ENCODE measurements at regions not wholly inside any gene's neighbourhood (a gene's known extent, or its start where the extent isn't known, plus 50 kb on each side); places are given as distances from the start of the nearest gene placed in this dataset.

DNA sequence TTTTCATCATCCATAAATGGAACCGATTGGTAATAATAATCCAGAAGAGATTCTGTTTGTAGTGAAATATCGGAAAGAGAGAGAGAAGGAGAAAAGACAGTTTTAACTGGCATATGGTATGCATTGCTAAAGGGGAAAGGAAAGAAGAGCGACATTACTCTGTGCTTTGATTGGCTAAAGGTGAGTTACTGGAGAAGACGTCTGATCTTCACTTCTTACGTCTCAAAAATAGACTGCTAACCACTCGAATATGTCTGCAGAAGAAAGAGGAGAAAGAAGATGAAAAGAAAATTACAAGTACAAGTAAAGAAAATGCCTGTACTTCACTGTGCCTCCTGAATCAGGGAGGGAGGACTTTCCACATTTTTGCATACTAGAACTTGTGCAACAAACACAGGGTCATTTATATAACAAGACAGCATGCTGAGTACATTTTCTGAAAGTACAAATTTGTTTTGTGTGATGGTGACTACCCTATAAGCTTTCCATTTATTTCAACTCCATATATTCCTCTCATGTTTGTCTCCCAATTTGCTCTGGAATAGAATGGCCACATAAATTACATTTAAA is 787.2 kb downstream of the RNF144A start:
- peak overlapping the region; percentile 38 for H3K4me3 ChIP-seq (ENCODE audit: low read length)
- no peaks in the 10 kb centered on the region for H3K79me2 ChIP-seq (ENCODE audit: control insufficient read depth, low read length)

DNA sequence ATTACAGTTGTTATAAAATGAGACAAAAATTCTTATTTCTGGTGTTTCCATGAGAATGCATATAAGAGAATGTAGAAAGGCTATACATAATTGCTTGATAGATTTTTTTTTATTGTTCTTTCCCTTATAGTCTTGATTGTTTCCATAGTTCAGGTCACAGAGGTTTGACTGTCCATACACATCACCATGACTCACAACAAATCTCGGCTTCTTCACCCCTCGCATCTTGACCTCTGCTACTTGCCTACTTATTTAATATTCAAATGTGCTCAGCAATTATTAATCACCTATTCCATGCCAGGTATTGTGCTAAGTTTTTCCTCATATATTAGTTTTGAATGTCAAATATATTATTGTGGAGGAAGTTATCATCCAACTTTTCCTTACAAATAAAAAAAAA is 789.6 kb downstream of the RNF144A start:
- Histone ChIP-seq H3K27ac (ENCODE audit: low read depth, low read length) (no peak overlapping the region), H3K4me1 (ENCODE audit: control insufficient read depth, low read length) (peaks cover 40% of the 10 kb centered on the region), H3F3A (ENCODE audit: control insufficient read depth, insufficient read depth) (peaks cover 8% of the 10 kb centered on the region; the same call in 1 of the 2 replicates), H3K9me2 (replicated peaks; ENCODE audit: control insufficient read depth, low read length) (no peaks in the 10 kb centered on the region), H3K79me2 (ENCODE audit: control insufficient read depth, low read length) (no peaks in the 10 kb centered on the region), H3K4me2 (ENCODE audit: low read length) (no peak overlapping the region), H3K36me3 (ENCODE audit: control insufficient read depth, low read length) (no peaks in the 10 kb centered on the region), H3K27me3 (ENCODE audit: control insufficient read depth, low read length) (no peaks in the 10 kb centered on the region), H4K20me1 (ENCODE audit: control insufficient read depth, insufficient read depth, low read depth, low read length) (no peaks in the 10 kb centered on the region), H3K9me3 (ENCODE audit: control insufficient read depth, insufficient read depth, low read length) (no peaks in the 10 kb centered on the region; the same call in 1 of the 2 replicates), H3K4me3 (ENCODE audit: low read length) (no peak overlapping the region)
- no peak for TF ChIP-seq EZH2phosphoT487 (IDR thresholded peaks at IDR 0.05; ENCODE audit: borderline replicate concordance, low read length)
- TF ChIP-seq, protein P1, sequence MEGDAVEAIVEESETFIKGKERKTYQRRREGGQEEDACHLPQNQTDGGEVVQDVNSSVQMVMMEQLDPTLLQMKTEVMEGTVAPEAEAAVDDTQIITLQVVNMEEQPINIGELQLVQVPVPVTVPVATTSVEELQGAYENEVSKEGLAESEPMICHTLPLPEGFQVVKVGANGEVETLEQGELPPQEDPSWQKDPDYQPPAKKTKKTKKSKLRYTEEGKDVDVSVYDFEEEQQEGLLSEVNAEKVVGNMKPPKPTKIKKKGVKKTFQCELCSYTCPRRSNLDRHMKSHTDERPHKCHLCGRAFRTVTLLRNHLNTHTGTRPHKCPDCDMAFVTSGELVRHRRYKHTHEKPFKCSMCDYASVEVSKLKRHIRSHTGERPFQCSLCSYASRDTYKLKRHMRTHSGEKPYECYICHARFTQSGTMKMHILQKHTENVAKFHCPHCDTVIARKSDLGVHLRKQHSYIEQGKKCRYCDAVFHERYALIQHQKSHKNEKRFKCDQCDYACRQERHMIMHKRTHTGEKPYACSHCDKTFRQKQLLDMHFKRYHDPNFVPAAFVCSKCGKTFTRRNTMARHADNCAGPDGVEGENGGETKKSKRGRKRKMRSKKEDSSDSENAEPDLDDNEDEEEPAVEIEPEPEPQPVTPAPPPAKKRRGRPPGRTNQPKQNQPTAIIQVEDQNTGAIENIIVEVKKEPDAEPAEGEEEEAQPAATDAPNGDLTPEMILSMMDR (IDR thresholded peaks at IDR 0.05; ENCODE audit: low read depth, low read length, poor library complexity, severe bottlenecking) = no peak

More for the DNA sequence above, 787.2 kb downstream of the RNF144A start:
- Histone ChIP-seq H4K20me1 (ENCODE audit: control insufficient read depth, insufficient read depth, low read depth, low read length) (no peaks in the 10 kb centered on the region), H3K27ac (ENCODE audit: low read depth, low read length) (peak overlapping the region; percentile 74), H3K9me3 (ENCODE audit: control insufficient read depth, insufficient read depth, low read length) (peaks cover 5% of the 10 kb centered on the region; the same call in 1 of the 2 replicates), H3F3A (ENCODE audit: control insufficient read depth, insufficient read depth) (peaks cover 8% of the 10 kb centered on the region; the same call in 1 of the 2 replicates), H3K4me1 (ENCODE audit: control insufficient read depth, low read length) (peaks cover 35% of the 10 kb centered on the region), H3K27me3 (ENCODE audit: control insufficient read depth, low read length) (no peaks in the 10 kb centered on the region), H3K36me3 (ENCODE audit: control insufficient read depth, low read length) (no peaks in the 10 kb centered on the region; the same call in 1 of the 2 replicates), H3K9me2 (replicated peaks; ENCODE audit: control insufficient read depth, low read length) (no peaks in the 10 kb centered on the region), H3K4me2 (ENCODE audit: low read length) (peak overlapping the region; percentile 58)
- TF ChIP-seq EZH2phosphoT487 (IDR thresholded peaks at IDR 0.05; ENCODE audit: borderline replicate concordance, low read length) = no peak
- TF ChIP-seq, protein P1 (IDR thresholded peaks at IDR 0.05; ENCODE audit: low read depth, low read length, poor library complexity, severe bottlenecking) = no peak

- no peak for TF ChIP-seq EZH2phosphoT487 (IDR thresholded peaks at IDR 0.05; ENCODE audit: borderline replicate concordance, low read length)
- TF ChIP-seq, protein P1 (IDR thresholded peaks at IDR 0.05; ENCODE audit: low read depth, low read length, poor library complexity, severe bottlenecking) = no peak
- H4K20me1 ChIP-seq (ENCODE audit: control insufficient read depth, insufficient read depth, low read depth, low read length) = no peaks in the 10 kb centered on the region
- H3K27ac ChIP-seq (ENCODE audit: low read depth, low read length) = no peak overlapping the region
- H3K27me3 ChIP-seq (ENCODE audit: control insufficient read depth, low read length) = no peaks in the 10 kb centered on the region
- H3F3A ChIP-seq (ENCODE audit: control insufficient read depth, insufficient read depth) = peaks cover 8% of the 10 kb centered on the region; the same call in 1 of the 2 replicates
- H3K79me2 ChIP-seq (ENCODE audit: control insufficient read depth, low read length) = no peaks in the 10 kb centered on the region
- H3K4me1 ChIP-seq (ENCODE audit: control insufficient read depth, low read length) = peaks cover 30% of the 10 kb centered on the region
- H3K4me2 ChIP-seq (ENCODE audit: low read length) = no peak overlapping the region
- no peaks in the 10 kb centered on the region for H3K36me3 ChIP-seq (ENCODE audit: control insufficient read depth, low read length)
- no peak overlapping the region for H3K4me3 ChIP-seq (ENCODE audit: low read length)
- H3K9me3 ChIP-seq (ENCODE audit: control insufficient read depth, insufficient read depth, low read length) = no peaks in the 10 kb centered on the region; the same call in 1 of the 2 replicates
- H3K9me2 ChIP-seq (replicated peaks; ENCODE audit: control insufficient read depth, low read length) = no peaks in the 10 kb centered on the region
Measured at GRCh38 chr2:7707723-7708122, 790.5 kb downstream of the RNF144A start.

All from DOHH2 (cell line).